IMR-90 (cell line): ENCODE measurements at regions not wholly inside any gene's neighbourhood (a gene's known extent, or its start where the extent isn't known, plus 50 kb on each side); places are given as distances from the start of the nearest gene placed in this dataset.

Experiments
- ATAC-seq: fragments of 200-7000 bp; cut with Tn5 transposase; 2 replicates; pipeline ENCODE4 v1.9.1; 2020; ENCODE audit warnings: low read depth, mild to moderate bottlenecking, moderate library complexity
- BruUV-seq: library from RNA; stranded (reverse); fragments of 400-500 nt; replicated peaks from 2 replicates; lab custom pipeline; 2021; lab: Mats Ljungman, UMichigan
- CTCF ChIA-PET: fragments of 300-600 bp; formaldehyde crosslinking; extraction: SDS; loops from one replicate; lab custom pipeline; 2021; ENCODE audit warnings: antibody characterized with exemption; lab: Yijun Ruan, JAX
- POLR2A ChIA-PET: fragments of 300-600 bp; sonication (Branson Sonifier 250); formaldehyde crosslinking; loops from one replicate; lab custom pipeline; 2022; ENCODE audit warnings: antibody characterized with exemption; ENCODE audit not compliant: unreplicated experiment; lab: Charles Lee
- DNase-seq: peaks from one replicate; pipeline ENCODE4 v3.0.0; 2013
- H2AFZ ChIP-seq: replicated peaks from 2 replicates; pipeline ENCODE3; 2013; ENCODE audit warnings: low read length, mild to moderate bottlenecking; ENCODE audit not compliant: poor library complexity
- H2AK5ac ChIP-seq: 2 replicates; pipeline ENCODE4 v1.6.1; 2013; ENCODE audit warnings: low read depth, low read length, inconsistent platforms
- H2AK9ac ChIP-seq: replicated peaks from 2 replicates; pipeline ENCODE3; 2013; ENCODE audit warnings: mild to moderate bottlenecking, low read depth, low read length, moderate library complexity; ENCODE audit not compliant: poor library complexity
- H2BK120ac ChIP-seq: 2 replicates; pipeline ENCODE4 v1.6.1; 2013; ENCODE audit warnings: low read depth, low read length, inconsistent platforms
- H2BK15ac ChIP-seq: 3 replicates; pipeline ENCODE4 v1.6.1; 2013; ENCODE audit warnings: low read depth, low read length, inconsistent platforms
- H2BK20ac ChIP-seq: 2 replicates; pipeline ENCODE4 v1.6.1; 2013; ENCODE audit warnings: low read depth, mild to moderate bottlenecking, inconsistent platforms, low read length, moderate library complexity
- H2BK5ac ChIP-seq: 2 replicates; pipeline ENCODE4 v1.6.1; 2013; ENCODE audit warnings: mild to moderate bottlenecking, low read depth, low read length, inconsistent platforms; ENCODE audit not compliant: poor library complexity, severe bottlenecking
- H3K14ac ChIP-seq: replicated peaks from 2 replicates; pipeline ENCODE4 v1.6.1; 2013; ENCODE audit warnings: low read depth, low read length, inconsistent platforms
- H3K18ac ChIP-seq: 2 replicates; pipeline ENCODE4 v1.6.1; 2013; ENCODE audit warnings: low read depth, low read length, control low read depth
- H3K23ac ChIP-seq: 2 replicates; pipeline ENCODE4 v1.6.1; 2013; ENCODE audit warnings: low read depth, low read length, inconsistent platforms
- H3K27ac ChIP-seq: 2 replicates; pipeline ENCODE4 v1.5.1; 2013; ENCODE audit warnings: mild to moderate bottlenecking, control low read depth, low read length; ENCODE audit not compliant: insufficient read depth
- H3K27me3 ChIP-seq: 2 replicates; pipeline ENCODE4 v1.6.1; 2013; ENCODE audit warnings: low read length; ENCODE audit not compliant: control insufficient read depth, insufficient read depth
- H3K36me3 ChIP-seq: 2 replicates; pipeline ENCODE4 v1.6.1; 2013; ENCODE audit warnings: low read length, mixed read lengths; ENCODE audit not compliant: control insufficient read depth, insufficient read depth
- H3K4ac ChIP-seq: 2 replicates; pipeline ENCODE4 v1.6.1; 2013; ENCODE audit warnings: low read depth, low read length, inconsistent platforms
- H3K4me1 ChIP-seq: 2 replicates; pipeline ENCODE4 v1.6.1; 2013; ENCODE audit warnings: low read length, mixed read lengths; ENCODE audit not compliant: control insufficient read depth, insufficient read depth
- H3K4me2 ChIP-seq: 2 replicates; pipeline ENCODE4 v1.6.1; 2013; ENCODE audit warnings: low read depth, mild to moderate bottlenecking, control low read depth, low read length, moderate library complexity
- H3K4me3 ChIP-seq: 2 replicates; pipeline ENCODE4 v1.5.1; 2013; ENCODE audit warnings: low read depth, mild to moderate bottlenecking, control low read depth, low read length, moderate library complexity; ENCODE audit not compliant: insufficient read depth
- H3K56ac ChIP-seq: 2 replicates; pipeline ENCODE4 v1.6.1; 2013; ENCODE audit warnings: low read length, inconsistent platforms; ENCODE audit not compliant: insufficient read depth; ENCODE audit errors: extremely low read depth
- H3K79me1 ChIP-seq, 2 experiments: 2 replicates each; pipeline ENCODE4 v1.6.1; 2013; ENCODE audit warnings: low read length in 2 of 2, inconsistent platforms in 1 of 2, low read depth in 1 of 2
- H3K9ac ChIP-seq: 2 replicates; pipeline ENCODE4 v1.6.1; 2013; ENCODE audit warnings: low read depth, low read length, control low read depth
- H3K9me1 ChIP-seq: 2 replicates; pipeline ENCODE4 v1.6.1; 2013; ENCODE audit warnings: low read length, inconsistent platforms; ENCODE audit not compliant: insufficient read depth
- H3K9me3 ChIP-seq: 2 replicates; pipeline ENCODE4 v1.6.1; 2013; ENCODE audit warnings: low read length; ENCODE audit not compliant: control insufficient read depth, insufficient read depth
- H4K20me1 ChIP-seq: 2 replicates; pipeline ENCODE4 v1.6.1; 2013; ENCODE audit warnings: low read length, inconsistent platforms; ENCODE audit not compliant: insufficient read depth
- H4K5ac ChIP-seq: 2 replicates; pipeline ENCODE4 v1.6.1; 2013; ENCODE audit warnings: mild to moderate bottlenecking, low read depth, low read length, control low read depth
- H4K8ac ChIP-seq, 2 experiments: 2 replicates each; pipeline ENCODE4 v1.6.1; 2013; ENCODE audit warnings: low read depth in 2 of 2, low read length in 2 of 2, control low read depth in 1 of 2, inconsistent platforms in 1 of 2
- H4K91ac ChIP-seq: 2 replicates; pipeline ENCODE4 v1.6.1; 2013; ENCODE audit warnings: low read depth, low read length, inconsistent platforms; ENCODE audit not compliant: insufficient read depth
- CHD1 ChIP-seq: IDR thresholded peaks from 2 replicates; pipeline ENCODE4 v1.6.1; 2012; ENCODE audit warnings: low read depth, low read length, improper control_type of control experiment
- FOS ChIP-seq: fragments of 150-350 bp; IDR thresholded peaks from 2 replicates; pipeline ENCODE4 v1.6.1; 2016; ENCODE audit warnings: low read depth, low read length
- MAFK ChIP-seq: IDR thresholded peaks from 2 replicates; pipeline ENCODE4 v1.6.1; 2012; ENCODE audit warnings: low read depth, low read length, improper control_type of control experiment
- NFE2L2 ChIP-seq: fragments of 150-350 bp; IDR thresholded peaks from 2 replicates; pipeline ENCODE4 v1.6.1; 2016; ENCODE audit warnings: low read depth, mild to moderate bottlenecking, low read length
- RCOR1 ChIP-seq: IDR thresholded peaks from 2 replicates; pipeline ENCODE4 v1.6.1; 2012; ENCODE audit warnings: mild to moderate bottlenecking, low read length, improper control_type of control experiment; ENCODE audit not compliant: insufficient replicate concordance
- SMC3 ChIP-seq: fragments of 150-350 bp; IDR thresholded peaks from 2 replicates; pipeline ENCODE4 v1.6.1; 2016; ENCODE audit warnings: low read depth, mild to moderate bottlenecking, antibody characterized with exemption, low read length, moderate library complexity
- USF2 ChIP-seq: fragments of 150-350 bp; IDR thresholded peaks from 2 replicates; pipeline ENCODE4 v1.6.1; 2017; ENCODE audit warnings: mild to moderate bottlenecking, antibody characterized with exemption, low read length, low read depth
- WGBS, 2 experiments: methylation state at CpG; one replicate each; pipeline versions ENCODE4 v1.1.5 to v1.1.7; 2013; ENCODE audit warnings: missing lambda C conversion rate in 2 of 2; ENCODE audit not compliant: insufficient read length in 1 of 2; ENCODE audit errors: extremely low coverage in 2 of 2; 5-methylcytosine and 5-hydroxymethylcytosine counted together
- dilution Hi-C: fragments of 300-500 bp; cut with HindIII; formaldehyde crosslinking; loops from one replicate; pipeline ENCODE4 v1.14.3; 2018; ENCODE audit warnings: low sequenced_read_pairs; ENCODE audit not compliant: unreplicated experiment
- in situ Hi-C: fragments of 300-500 bp; cut with MboI; formaldehyde crosslinking; loops from 3 replicates; pipeline ENCODE4 v1.14.3; 2019; ENCODE audit warnings: low sequenced_read_pairs, inconsistent platforms, mixed read lengths
- intact Hi-C: fragments of 100-400 bp; cut with micrococcal nuclease; formaldehyde crosslinking; loops from 2 replicates; pipeline ENCODE4 v1.10.0; 2022

GRCh38 chr6:845566-845965 lies 152.6 kb upstream of the EXOC2 start:
- dilution Hi-C loops: no loop called here
- Histone ChIP-seq H3K4me1 (no peaks in the 10 kb centered on the region), H3K36me3 (no peaks in the 10 kb centered on the region), H3K27ac (no peak overlapping the region), H2AFZ (no peak overlapping the region), H3K4me2 (no peak overlapping the region), H3K79me1 (no peaks in the 10 kb centered on the region), H3K9me3 (no peaks in the 10 kb centered on the region), H3K9ac (no peak overlapping the region), H4K91ac (no peak overlapping the region), H3K14ac (no peak overlapping the region), H3K56ac (no peak overlapping the region), H3K27me3 (no peaks in the 10 kb centered on the region; the same call in 1 of the 2 replicates), H4K20me1 (no peaks in the 10 kb centered on the region), H2AK5ac (no peak overlapping the region), H3K4ac (no peak overlapping the region), H3K4me3 (no peak overlapping the region), H4K5ac (no peak overlapping the region), H4K8ac (no peak overlapping the region), H3K23ac (no peak overlapping the region), H2AK9ac (no peak overlapping the region), H2BK5ac (no peak overlapping the region), H2BK15ac (no peak overlapping the region), H2BK20ac (no peak overlapping the region), H2BK120ac (no peak overlapping the region), H3K9me1 (no peaks in the 10 kb centered on the region), H3K18ac (no peak overlapping the region)
- POLR2A ChIA-PET: no interaction called here
- ATAC-seq (no peak), DNase-seq (no peak)
- 0% methylated on average over 1 of the region's 2 CpGs; no CpG with 5 or more reads in 1 of the 2 experiments for WGBS, 2 experiments
- CTCF ChIA-PET: no interaction called here
- TF ChIP-seq MAFK (no peak), FOS (no peak), SMC3 (no peak), RCOR1 (no peak), NFE2L2 (no peak), CHD1 (no peak), USF2 (no peak)
- intact Hi-C loops: no loop called here
- no TSS peak for BruUV-seq
- in situ Hi-C loops: no loop called here
